NCI-H446 (cell line): ENCODE measurements at regions not wholly inside any gene's neighbourhood (a gene's known extent, or its start where the extent isn't known, plus 50 kb on each side); places are given as distances from the start of the nearest gene placed in this dataset.

Experiments
- DNase-seq, 2 experiments: peaks; one replicate each; lab custom pipeline; 2025; lab: John Stamatoyannopoulos, UW

DNA sequence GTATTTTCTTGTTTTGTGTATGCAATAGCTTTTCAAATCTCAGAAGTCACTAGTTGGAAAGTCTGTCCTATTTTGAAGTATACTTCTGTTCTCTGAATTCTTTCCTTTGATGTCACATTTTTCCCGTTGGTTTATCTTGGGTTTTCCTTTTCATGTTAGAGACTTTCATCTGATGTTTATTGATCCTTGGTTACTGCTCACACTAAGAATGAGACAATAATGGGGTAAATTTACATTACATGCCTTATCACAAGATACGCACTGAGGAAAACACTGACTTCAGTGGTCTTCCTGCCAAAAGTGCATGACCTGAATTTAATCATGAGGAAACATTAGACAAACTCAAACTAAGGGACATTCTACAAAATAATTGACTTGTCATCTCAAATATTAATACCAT lies 63.5 kb upstream of the C1GALT1 start:
- no peak for DNase-seq

DNA sequence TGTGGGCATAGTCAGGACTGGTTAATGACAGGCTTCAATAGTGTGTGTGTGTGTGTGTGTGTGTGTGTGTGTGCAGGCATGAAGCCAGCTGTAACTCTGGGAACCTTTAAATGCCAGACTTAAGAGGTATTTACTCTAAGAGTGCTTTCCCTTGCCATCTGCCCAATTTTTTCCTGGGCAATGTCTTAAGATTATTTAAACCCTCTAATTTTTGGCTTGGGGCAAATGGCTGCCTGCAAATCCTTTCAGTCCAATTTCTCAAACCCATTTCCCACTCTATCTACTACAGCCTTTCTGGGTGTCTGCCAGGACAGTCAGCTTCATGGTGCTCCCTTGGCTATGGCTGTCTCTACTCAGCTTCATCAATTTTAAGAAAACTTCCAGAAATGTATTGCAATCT lies 62.6 kb upstream of the C1GALT1 start:
- DNase-seq = peak; percentile 64 to 90

DNA sequence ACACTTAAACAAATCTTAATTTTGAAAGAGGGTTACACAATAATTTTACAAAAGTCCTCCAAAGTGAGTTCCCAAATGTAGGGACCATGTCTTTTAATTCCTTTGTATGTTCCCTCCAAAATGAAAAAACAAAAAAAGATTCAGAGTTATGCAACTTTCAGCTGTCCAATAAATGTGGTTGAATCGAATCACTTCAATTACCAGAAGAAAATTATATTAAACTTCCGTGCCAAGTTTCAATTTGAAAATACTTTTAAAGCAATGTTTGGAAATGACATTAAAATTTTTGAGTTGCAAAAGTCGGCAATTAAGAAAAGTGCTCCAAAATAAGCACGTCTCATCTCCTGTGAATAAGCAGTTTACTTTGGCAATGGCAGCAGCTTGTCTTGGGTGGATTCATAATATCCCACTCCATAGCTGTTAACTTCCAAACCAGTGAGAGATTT lies 60.3 kb upstream of the C1GALT1 start:
- DNase-seq = peak; percentile 3 to 50

DNA sequence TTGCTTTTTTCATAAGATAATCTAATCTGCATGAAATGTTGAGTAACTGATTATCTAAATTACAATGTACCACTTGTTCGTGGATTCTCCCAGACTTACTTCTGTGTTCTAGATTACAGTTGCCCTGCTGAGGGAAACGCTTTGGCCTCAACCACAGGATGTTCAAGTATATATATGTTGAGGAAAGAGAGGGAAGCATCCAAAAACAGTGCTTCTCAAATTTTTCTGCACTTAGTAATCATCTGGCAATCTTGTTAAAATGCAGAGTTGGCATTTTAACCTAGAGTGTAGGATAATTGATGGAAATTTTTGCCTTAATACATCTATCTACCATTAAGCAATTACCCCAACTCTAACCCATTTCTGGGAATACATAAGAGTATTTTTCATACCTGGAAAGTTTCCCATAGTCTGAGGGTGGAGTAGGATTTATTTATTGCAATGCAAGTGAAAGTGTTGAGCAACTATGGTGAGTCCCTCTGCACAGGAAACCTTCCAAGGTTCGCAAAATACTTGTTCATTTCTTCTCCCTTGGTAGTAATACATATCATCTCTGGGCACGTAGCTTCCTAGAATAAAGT lies 59.6 kb upstream of the C1GALT1 start:
- DNase-seq = peak in 1 of 2 experiments; percentile 35

DNA sequence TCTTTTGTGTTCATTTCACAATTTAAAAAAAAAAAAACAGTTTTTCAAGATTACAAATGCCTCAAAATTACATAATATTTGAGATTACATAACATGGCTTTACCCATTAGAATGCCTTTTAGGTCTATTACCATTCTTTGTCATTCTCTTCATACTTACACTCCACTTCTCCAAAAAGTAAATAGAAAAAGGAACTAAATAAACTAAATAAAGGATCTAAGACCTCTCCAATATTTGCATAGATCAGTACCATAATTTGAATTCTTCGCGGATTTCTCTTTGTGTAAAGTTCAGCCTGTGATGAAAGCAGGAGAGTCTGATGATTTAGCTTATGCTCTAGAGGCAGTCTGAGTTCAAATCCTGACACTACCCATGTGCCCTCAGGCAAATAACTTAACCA lies 56.4 kb upstream of the C1GALT1 start:
- DNase-seq = no peak

DNA sequence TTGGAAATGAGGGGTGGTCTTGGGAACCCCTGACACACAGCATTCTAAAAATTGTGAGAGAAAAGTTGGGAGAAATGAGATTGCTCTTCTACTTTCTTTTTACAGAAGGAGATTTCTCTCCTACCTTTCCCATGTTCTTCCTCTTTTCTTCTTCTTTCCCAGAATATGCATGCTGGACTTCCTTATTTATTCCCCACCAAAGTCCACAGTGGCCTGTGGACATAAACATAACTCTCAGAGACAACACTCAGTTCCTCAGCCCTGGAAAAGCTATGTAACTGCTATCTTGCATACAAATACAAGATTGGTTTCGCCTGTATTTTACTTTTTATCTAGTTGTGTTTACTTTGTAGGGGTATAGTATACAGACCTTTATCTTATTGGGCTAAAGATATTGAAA lies 54.6 kb upstream of the C1GALT1 start:
- DNase-seq = no peak

DNA sequence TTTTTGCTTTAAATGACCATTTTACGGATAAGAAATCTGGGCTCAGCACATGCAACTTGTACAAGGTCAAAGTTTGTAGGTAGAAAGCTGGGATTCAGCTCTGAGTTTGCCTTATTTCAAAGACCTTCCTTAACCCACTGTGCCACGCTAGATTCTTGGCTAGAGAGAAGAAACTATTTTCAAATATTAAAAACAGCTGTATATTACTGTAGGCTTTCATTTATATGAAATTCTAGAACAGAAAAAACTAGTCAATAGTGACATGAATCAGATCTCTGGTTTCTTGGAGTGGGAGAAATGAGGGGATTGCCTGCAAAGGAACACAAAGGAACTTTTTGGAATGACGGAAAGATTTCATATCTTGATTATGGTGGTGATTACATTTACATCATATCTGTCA lies 53.0 kb upstream of the C1GALT1 start:
- DNase-seq = no peak

DNA sequence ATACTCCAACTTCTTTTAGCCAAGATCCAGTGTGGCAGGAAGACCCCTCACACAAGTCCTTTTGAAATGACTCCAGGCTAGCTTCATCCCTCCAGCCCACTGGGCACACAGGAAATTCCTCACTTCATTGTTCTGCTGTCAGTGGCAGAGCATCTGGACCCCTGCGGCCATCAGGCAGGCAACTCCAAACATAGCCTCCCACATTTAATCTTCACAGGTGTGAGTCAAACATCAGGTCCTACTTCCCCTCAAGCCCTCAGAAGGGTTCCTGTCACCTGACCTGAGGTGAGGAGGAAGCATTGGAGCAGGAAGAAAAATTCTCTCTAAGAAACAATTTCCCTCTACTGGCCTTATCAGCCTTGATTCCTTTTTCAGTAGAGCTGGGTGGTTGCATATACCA lies 51.1 kb upstream of the C1GALT1 start:
- DNase-seq = no peak
